ENCODE measurements at regions not wholly inside any gene's neighbourhood (a gene's known extent, or its start where the extent isn't known, plus 50 kb on each side); places are given as distances from the start of the nearest gene placed in this dataset.

GRCh38 chr18:77590943-77591515 is 341.4 kb downstream of the GALR1 start:
- TF ChIP-seq CTCF (IDR thresholded peaks at IDR 0.05) (no peak), POLR2A (IDR thresholded peaks at IDR 0.05) (no peak)
